Neural progenitor cell (in vitro differentiated cells): ENCODE measurements at regions not wholly inside any gene's neighbourhood (a gene's known extent, or its start where the extent isn't known, plus 50 kb on each side); places are given as distances from the start of the nearest gene placed in this dataset.

ENCODE experiments used
- DNase-seq: peaks from one replicate; pipeline ENCODE4 v3.0.0-alpha.2; 2016; ENCODE audit warnings: low spot score
- H2AFZ ChIP-seq: fragments of 200-600 bp; sonication (generic); replicated peaks from 2 replicates; pipeline ENCODE4 v1.6.1; 2016; ENCODE audit warnings: antibody characterized with exemption
- H3F3A ChIP-seq: fragments of 200-600 bp; sonication (generic); 2 replicates; pipeline ENCODE4 v1.6.1; 2016; ENCODE audit warnings: antibody characterized with exemption, low read depth
- H3K27ac ChIP-seq: fragments of 200-600 bp; sonication (generic); 2 replicates; pipeline ENCODE4 v1.5.1; 2016; ENCODE audit warnings: mild to moderate bottlenecking
- H3K27me3 ChIP-seq: fragments of 200-600 bp; sonication (generic); 2 replicates; pipeline ENCODE4 v1.6.1; 2016; ENCODE audit warnings: mild to moderate bottlenecking, moderate library complexity
- H3K36me3 ChIP-seq: fragments of 200-600 bp; sonication (generic); 2 replicates; pipeline ENCODE4 v1.5.1; 2016
- H3K4me1 ChIP-seq: fragments of 200-600 bp; sonication (generic); 2 replicates; pipeline ENCODE4 v1.6.1; 2016; ENCODE audit warnings: mixed run types
- H3K4me2 ChIP-seq: fragments of 200-600 bp; sonication (generic); 2 replicates; pipeline ENCODE4 v1.6.1; 2016
- H3K4me3 ChIP-seq: fragments of 200-600 bp; sonication (generic); 2 replicates; pipeline ENCODE4 v1.5.1; 2016
- H3K79me2 ChIP-seq: fragments of 200-600 bp; sonication (generic); 2 replicates; pipeline ENCODE4 v1.6.1; 2016; ENCODE audit warnings: low read depth
- H3K9ac ChIP-seq: fragments of 200-600 bp; sonication (generic); 2 replicates; pipeline ENCODE4 v1.6.1; 2016
- H3K9me3 ChIP-seq: fragments of 200-600 bp; sonication (generic); 2 replicates; pipeline ENCODE4 v1.5.1; 2016; ENCODE audit warnings: low read depth
- H4K20me1 ChIP-seq: fragments of 200-600 bp; sonication (generic); 2 replicates; pipeline ENCODE4 v1.6.1; 2016; ENCODE audit warnings: low read depth
- H3K27ac Mint-ChIP-seq: 3 replicates; pipeline ENCODE4 v1.8.0; 2021; ENCODE audit warnings: mixed read lengths
- H3K27me3 Mint-ChIP-seq: 2 replicates; pipeline ENCODE4 v1.8.0; 2022; ENCODE audit warnings: low read depth, mild to moderate bottlenecking, inconsistent platforms, moderate library complexity, mixed read lengths; ENCODE audit not compliant: insufficient read depth
- H3K36me3 Mint-ChIP-seq: 3 replicates; pipeline ENCODE4 v1.8.0; 2021; ENCODE audit warnings: mixed read lengths
- H3K4me1 Mint-ChIP-seq: 3 replicates; pipeline ENCODE4 v1.8.0; 2021; ENCODE audit warnings: mixed read lengths
- H3K4me3 Mint-ChIP-seq: 3 replicates; pipeline ENCODE4 v1.8.0; 2021; ENCODE audit warnings: mild to moderate bottlenecking, moderate library complexity, mixed read lengths
- H3K9me3 Mint-ChIP-seq: 3 replicates; pipeline ENCODE4 v1.8.0; 2020; ENCODE audit warnings: mixed read lengths
- CTCF ChIP-seq: fragments of 200-600 bp; sonication (generic); IDR thresholded peaks from 2 replicates; pipeline ENCODE4 v1.5.1; 2017; ENCODE audit warnings: antibody characterized with exemption, mild to moderate bottlenecking
- EZH2 ChIP-seq: fragments of 200-600 bp; sonication (generic); IDR thresholded peaks from 2 replicates; pipeline ENCODE4 v1.6.1; 2017; ENCODE audit warnings: antibody characterized with exemption, mild to moderate bottlenecking, moderate library complexity
- EZH2phosphoT487 ChIP-seq: fragments of 200-600 bp; sonication (generic); IDR thresholded peaks from 2 replicates; pipeline ENCODE4 v1.6.1; 2017; ENCODE audit warnings: antibody characterized with exemption

DNA sequence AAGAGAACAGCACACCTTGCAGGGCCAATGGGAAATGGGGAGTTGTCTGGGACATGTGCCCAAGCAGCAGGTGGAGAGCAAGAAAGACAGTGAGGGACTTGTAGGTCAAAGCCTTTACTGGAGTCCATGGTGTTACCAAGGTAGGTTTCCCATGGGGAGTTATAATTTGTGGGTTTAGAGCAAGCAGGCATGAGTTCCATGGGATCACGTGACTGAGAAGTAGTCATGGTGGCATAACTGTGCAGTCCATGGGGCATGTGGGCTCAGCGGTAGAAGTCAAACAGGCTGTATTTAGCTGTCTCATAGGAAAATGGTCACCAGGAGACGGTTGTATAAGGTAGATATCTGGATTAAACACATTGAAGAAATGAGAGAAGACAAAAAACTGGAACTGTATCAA lies 715.1 kb downstream of the SLITRK1 start:
- Histone ChIP-seq H3F3A (no peaks in the 10 kb centered on the region), H3K27ac (no peak overlapping the region)
- H3K4me3 Mint-ChIP-seq, result no peak overlapping the region

GRCh38 chr13:83166550-83166949 lies 715.7 kb downstream of the SLITRK1 start:
- H3K36me3 Mint-ChIP-seq, result no peaks in the 10 kb centered on the region
- H3K4me1 Mint-ChIP-seq, result no peaks in the 10 kb centered on the region

More for the DNA sequence above, 715.1 kb downstream of the SLITRK1 start:
- H3K27ac Mint-ChIP-seq, result no peak overlapping the region
- Histone ChIP-seq H2AFZ (no peak overlapping the region), H3K36me3 (no peaks in the 10 kb centered on the region), H3K9me3 (no peaks in the 10 kb centered on the region), H4K20me1 (no peaks in the 10 kb centered on the region), H3K9ac (no peak overlapping the region), H3K27me3 (no peaks in the 10 kb centered on the region), H3K4me1 (no peaks in the 10 kb centered on the region), H3K4me3 (no peak overlapping the region), H3K4me2 (no peak overlapping the region), H3K79me2 (no peaks in the 10 kb centered on the region)
- no peak for TF ChIP-seq CTCF
- TF ChIP-seq EZH2, result no peak
- no peak for TF ChIP-seq EZH2phosphoT487
- peaks cover 2% of the 10 kb centered on the region for H3K27me3 Mint-ChIP-seq
- peaks cover 2% of the 10 kb centered on the region for H3K9me3 Mint-ChIP-seq
- no peaks in the 10 kb centered on the region for H3K4me1 Mint-ChIP-seq
- H3K36me3 Mint-ChIP-seq, result no peaks in the 10 kb centered on the region
- no peak for DNase-seq

DNA sequence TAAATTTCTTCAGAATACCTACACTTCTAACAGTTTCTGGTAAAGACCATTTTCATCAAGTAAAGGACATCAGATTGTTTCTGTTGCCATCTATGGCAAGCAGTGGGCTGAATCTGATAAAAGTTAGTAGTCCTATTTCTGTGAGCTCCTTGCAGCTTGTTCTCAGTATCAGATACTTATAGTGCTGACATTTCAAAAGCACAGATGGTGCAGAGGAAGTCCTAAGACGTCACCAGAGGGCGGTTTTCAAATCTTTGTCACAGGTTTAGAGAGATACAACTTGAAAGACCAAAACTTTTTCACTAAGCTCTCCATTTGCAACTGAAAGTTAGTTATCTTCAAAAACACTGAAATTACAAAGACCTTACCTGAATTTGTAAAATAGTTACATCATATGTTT lies 719.8 kb downstream of the SLITRK1 start:
- no peaks in the 10 kb centered on the region for H3K4me1 Mint-ChIP-seq
- no peak overlapping the region for H3K9ac ChIP-seq
- H3K9me3 ChIP-seq, result no peaks in the 10 kb centered on the region
- TF ChIP-seq CTCF (peak; percentile 7), EZH2phosphoT487 (no peak)
- H3K36me3 ChIP-seq, result no peaks in the 10 kb centered on the region
- no peaks in the 10 kb centered on the region for H3K36me3 Mint-ChIP-seq
- no peaks in the 10 kb centered on the region for H3K4me1 ChIP-seq
- H4K20me1 ChIP-seq, result no peaks in the 10 kb centered on the region
- H3K4me3 ChIP-seq, result no peak overlapping the region
- H3K27me3 ChIP-seq, result no peaks in the 10 kb centered on the region
- H2AFZ ChIP-seq, result peak overlapping the region; percentile 63
- no peak overlapping the region for H3K4me2 ChIP-seq
- no peaks in the 10 kb centered on the region for H3K79me2 ChIP-seq
- no peak overlapping the region for H3K27ac ChIP-seq
- peak; percentile 24 for DNase-seq
- H3K27me3 Mint-ChIP-seq, result peaks cover 2% of the 10 kb centered on the region
- H3K27ac Mint-ChIP-seq, result no peak overlapping the region
- no peaks in the 10 kb centered on the region for H3F3A ChIP-seq
- H3K4me3 Mint-ChIP-seq, result no peak overlapping the region
- no peaks in the 10 kb centered on the region for H3K9me3 Mint-ChIP-seq

More at GRCh38 chr13:83166550-83166949, 715.7 kb downstream of the SLITRK1 start:
- no peak overlapping the region for H2AFZ ChIP-seq
- Mint-ChIP-seq H3K27me3 (peaks cover 2% of the 10 kb centered on the region), H3K9me3 (peaks cover 2% of the 10 kb centered on the region), H3K4me3 (no peak overlapping the region), H3K27ac (no peak overlapping the region)
- no peaks in the 10 kb centered on the region for H3K4me1 ChIP-seq
- H3K9ac ChIP-seq, result no peak overlapping the region
- no peaks in the 10 kb centered on the region for H3F3A ChIP-seq
- no peaks in the 10 kb centered on the region for H4K20me1 ChIP-seq
- TF ChIP-seq CTCF, result no peak
- no peaks in the 10 kb centered on the region for H3K36me3 ChIP-seq
- no peaks in the 10 kb centered on the region for H3K27me3 ChIP-seq
- H3K79me2 ChIP-seq, result no peaks in the 10 kb centered on the region
- H3K9me3 ChIP-seq, result no peaks in the 10 kb centered on the region
- no peak overlapping the region for H3K27ac ChIP-seq
- no peak overlapping the region for H3K4me2 ChIP-seq
- H3K4me3 ChIP-seq, result no peak overlapping the region
- no peak for DNase-seq

DNA sequence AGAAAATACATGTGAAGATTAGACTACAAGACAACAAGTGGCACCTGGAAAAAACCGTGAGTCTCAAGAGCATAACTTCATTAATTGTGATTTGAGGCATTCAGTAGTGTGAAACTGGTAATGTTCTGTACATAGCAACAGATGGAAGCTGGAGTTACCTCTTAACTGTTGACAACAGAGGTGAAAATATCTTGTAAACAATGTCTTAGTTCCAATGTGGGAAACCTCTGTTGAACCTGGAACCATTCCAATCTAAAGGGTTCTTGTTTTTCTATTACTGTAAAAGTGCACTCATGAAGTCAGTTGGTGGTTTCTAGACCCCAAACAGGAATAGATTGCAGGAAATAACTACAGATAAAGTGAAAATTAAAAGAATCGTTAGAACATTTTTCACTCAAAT lies 728.4 kb downstream of the SLITRK1 start:
- H3K27me3 ChIP-seq, result no peaks in the 10 kb centered on the region
- no peaks in the 10 kb centered on the region for H3K79me2 ChIP-seq
- no peaks in the 10 kb centered on the region for H3K4me1 ChIP-seq
- no peaks in the 10 kb centered on the region for H3K4me1 Mint-ChIP-seq
- no peak overlapping the region for H3K4me3 Mint-ChIP-seq
- TF ChIP-seq EZH2 (no peak), CTCF (no peak), EZH2phosphoT487 (no peak)
- H3K4me3 ChIP-seq, result no peak overlapping the region
- H3K27ac Mint-ChIP-seq, result no peak overlapping the region
- no peak overlapping the region for H3K27ac ChIP-seq
- H3K36me3 ChIP-seq, result no peaks in the 10 kb centered on the region
- H3K27me3 Mint-ChIP-seq, result no peaks in the 10 kb centered on the region
- no peaks in the 10 kb centered on the region for H3K9me3 ChIP-seq
- H3K9me3 Mint-ChIP-seq, result no peaks in the 10 kb centered on the region
- H2AFZ ChIP-seq, result no peak overlapping the region
- no peaks in the 10 kb centered on the region for H4K20me1 ChIP-seq
- no peaks in the 10 kb centered on the region for H3K36me3 Mint-ChIP-seq
- no peak overlapping the region for H3K4me2 ChIP-seq
- DNase-seq, result no peak
- no peak overlapping the region for H3K9ac ChIP-seq
- H3F3A ChIP-seq, result no peaks in the 10 kb centered on the region
